ENCODE measurements at regions not wholly inside any gene's neighbourhood (a gene's known extent, or its start where the extent isn't known, plus 50 kb on each side); places are given as distances from the start of the nearest gene placed in this dataset.

- H2AFZ ChIP-seq (ENCODE audit: low read depth, low read length, poor library complexity, severe bottlenecking) = no peak overlapping the region
- no peaks in the 10 kb centered on the region for H3K79me2 ChIP-seq (ENCODE audit: insufficient read depth, low read length)
- TF ChIP-seq EZH2phosphoT487 (IDR thresholded peaks at IDR 0.05; ENCODE audit: borderline replicate concordance) (no peak), CBX3 (IDR thresholded peaks at IDR 0.05; ENCODE audit: low read depth) (no peak), SP1 (IDR thresholded peaks at IDR 0.05; ENCODE audit: low read depth) (no peak), ELF1 (IDR thresholded peaks at IDR 0.05; ENCODE audit: borderline replicate concordance, low read depth) (no peak), TCF7L2 (IDR thresholded peaks at IDR 0.05; ENCODE audit: borderline replicate concordance, extremely low read depth, insufficient read depth, insufficient read length) (no peak), SRF (IDR thresholded peaks at IDR 0.05; ENCODE audit: low read depth) (no peak), CEBPB (IDR thresholded peaks at IDR 0.05; ENCODE audit: low read depth) (no peak)
- H3K9me2 ChIP-seq (ENCODE audit: insufficient read depth) = no peaks in the 10 kb centered on the region
- no peaks in the 10 kb centered on the region for H3K36me3 ChIP-seq (ENCODE audit: control insufficient read depth in 1 of 2, insufficient read depth in 2 of 2, low read length in 2 of 2)
- H3K4me3 ChIP-seq (replicated peaks in 1 of 2; ENCODE audit: low read depth in 1 of 2, low read length in 2 of 2) = no peak overlapping the region
- H3K4me1 ChIP-seq (ENCODE audit: control insufficient read depth in 1 of 2, insufficient read depth in 2 of 2, low read length in 2 of 2) = no peaks in the 10 kb centered on the region
- no peaks in the 10 kb centered on the region for H3K9me3 ChIP-seq (ENCODE audit: control insufficient read depth in 1 of 2, insufficient read depth in 1 of 2, low read depth in 1 of 2, low read length in 2 of 2)
- CTCF ChIA-PET = no interaction called here
- BruUV-seq (replicated peaks) = no TSS peak
- H3K9ac ChIP-seq (ENCODE audit: low read length) = no peak overlapping the region
- no peak for ATAC-seq
- intact Hi-C loops (cut with micrococcal nuclease) = no loop called here
- no peak for DNase-seq (ENCODE audit: low read depth, low spot score)
- no peak overlapping the region for H3K27ac ChIP-seq (ENCODE audit: low read depth, low read length)
- H3K4me2 ChIP-seq (ENCODE audit: low read length) = no peak overlapping the region
- no peaks in the 10 kb centered on the region; the same call in 1 of the 2 replicates for H3K27me3 ChIP-seq (ENCODE audit: insufficient read depth, low read length)
- RAD21 ChIA-PET (ENCODE audit: low non-redundant PET in 1 of 2, low total read pairs in 2 of 2, uncharacterized antibody in 2 of 2, unreplicated experiment in 2 of 2) = no interaction called here
- POLR2A ChIA-PET = no interaction called here
- no peaks in the 10 kb centered on the region for H4K20me1 ChIP-seq (ENCODE audit: insufficient read depth)
Observed at GRCh38 chr5:68033961-68034571, 181.5 kb upstream of the PIK3R1 start.

DNA sequence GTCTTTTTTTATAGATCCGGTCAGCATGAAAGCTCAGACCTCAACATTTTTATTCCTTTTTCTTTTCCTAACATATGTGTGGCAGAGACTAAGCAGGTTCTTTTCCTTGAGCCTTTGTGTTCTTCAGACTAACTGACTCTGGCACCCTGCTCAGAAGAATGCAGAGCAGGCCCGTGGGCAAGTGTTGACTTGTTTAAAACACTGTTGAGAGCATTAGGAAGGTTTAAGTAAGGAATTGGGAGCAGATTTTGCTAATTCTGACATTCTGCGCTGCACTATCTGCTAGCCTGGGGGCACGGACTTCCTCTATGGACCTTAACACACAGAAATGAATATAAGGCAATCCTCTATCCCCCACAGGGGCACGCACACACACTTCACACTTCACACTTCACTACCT, 182.5 kb upstream of the PIK3R1 start:
- DNase-seq (ENCODE audit: low read depth, low spot score) (no peak), ATAC-seq (no peak)
- intact Hi-C loops (cut with micrococcal nuclease) = no loop called here
- Histone ChIP-seq H3K4me2 (ENCODE audit: low read length) (no peak overlapping the region), H3K9me3 (ENCODE audit: control insufficient read depth in 1 of 2, insufficient read depth in 1 of 2, low read depth in 1 of 2, low read length in 2 of 2) (no peaks in the 10 kb centered on the region), H3K4me1 (ENCODE audit: control insufficient read depth in 1 of 2, insufficient read depth in 2 of 2, low read length in 2 of 2) (no peaks in the 10 kb centered on the region), H3K27me3 (ENCODE audit: insufficient read depth, low read length) (no peaks in the 10 kb centered on the region; the same call in 1 of the 2 replicates), H3K9ac (ENCODE audit: low read length) (no peak overlapping the region), H4K20me1 (ENCODE audit: insufficient read depth) (no peaks in the 10 kb centered on the region), H3K36me3 (ENCODE audit: control insufficient read depth in 1 of 2, insufficient read depth in 2 of 2, low read length in 2 of 2) (no peaks in the 10 kb centered on the region), H3K4me3 (replicated peaks in 1 of 2; ENCODE audit: low read depth in 1 of 2, low read length in 2 of 2) (no peak overlapping the region), H3K9me2 (ENCODE audit: insufficient read depth) (no peaks in the 10 kb centered on the region), H3K27ac (ENCODE audit: low read depth, low read length) (no peak overlapping the region), H3K79me2 (ENCODE audit: insufficient read depth, low read length) (no peaks in the 10 kb centered on the region), H2AFZ (ENCODE audit: low read depth, low read length, poor library complexity, severe bottlenecking) (no peak overlapping the region)
- CTCF ChIA-PET = no interaction called here
- POLR2A ChIA-PET = no interaction called here
- BruUV-seq (replicated peaks) = no TSS peak
- RAD21 ChIA-PET (ENCODE audit: low non-redundant PET in 1 of 2, low total read pairs in 2 of 2, uncharacterized antibody in 2 of 2, unreplicated experiment in 2 of 2) = no interaction called here
- TF ChIP-seq SP1 (IDR thresholded peaks at IDR 0.05; ENCODE audit: low read depth) (no peak), YY1 (IDR thresholded peaks at IDR 0.05; ENCODE audit: extremely low read depth, insufficient replicate concordance, low read depth, low read length) (no peak), EZH2 (IDR thresholded peaks at IDR 0.05) (no peak), RAD21 (IDR thresholded peaks at IDR 0.05; ENCODE audit: low read depth) (no peak), FOSL1 (IDR thresholded peaks at IDR 0.05; ENCODE audit: low read depth) (no peak), SIN3A (IDR thresholded peaks at IDR 0.05; ENCODE audit: low read depth) (no peak), TCF7L2 (IDR thresholded peaks at IDR 0.05; ENCODE audit: borderline replicate concordance, extremely low read depth, insufficient read depth, insufficient read length) (no peak), EZH2phosphoT487 (IDR thresholded peaks at IDR 0.05; ENCODE audit: borderline replicate concordance) (no peak), ZFX (IDR thresholded peaks at IDR 0.05) (no peak), CTCF (IDR thresholded peaks at IDR 0.05 in 2 of 3, conservative IDR thresholded peaks at IDR 0.05 in 1 of 3; ENCODE audit: borderline replicate concordance in 1 of 3, insufficient read depth in 1 of 3, low read depth in 2 of 3, low read length in 2 of 3) (no peak), POLR2AphosphoS5 (IDR thresholded peaks at IDR 0.05; ENCODE audit: low read depth, low read length) (no peak), CEBPB (IDR thresholded peaks at IDR 0.05; ENCODE audit: low read depth) (no peak), POLR2A (IDR thresholded peaks at IDR 0.05; ENCODE audit: borderline replicate concordance, extremely low read depth, insufficient read depth, insufficient read length) (no peak), ZNF274 (IDR thresholded peaks at IDR 0.05; ENCODE audit: low read depth, low read length) (no peak), ELF1 (IDR thresholded peaks at IDR 0.05; ENCODE audit: borderline replicate concordance, low read depth) (no peak)
- TF ChIP-seq, protein P1, sequence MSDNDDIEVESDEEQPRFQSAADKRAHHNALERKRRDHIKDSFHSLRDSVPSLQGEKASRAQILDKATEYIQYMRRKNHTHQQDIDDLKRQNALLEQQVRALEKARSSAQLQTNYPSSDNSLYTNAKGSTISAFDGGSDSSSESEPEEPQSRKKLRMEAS (IDR thresholded peaks at IDR 0.05) = no peak
- TF ChIP-seq, protein P2, sequence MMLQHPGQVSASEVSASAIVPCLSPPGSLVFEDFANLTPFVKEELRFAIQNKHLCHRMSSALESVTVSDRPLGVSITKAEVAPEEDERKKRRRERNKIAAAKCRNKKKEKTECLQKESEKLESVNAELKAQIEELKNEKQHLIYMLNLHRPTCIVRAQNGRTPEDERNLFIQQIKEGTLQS (IDR thresholded peaks at IDR 0.05) = no peak
